ENCODE measurements at regions not wholly inside any gene's neighbourhood (a gene's known extent, or its start where the extent isn't known, plus 50 kb on each side); places are given as distances from the start of the nearest gene placed in this dataset.
"Not testable (repeated sequence)": the region's sequence is repeated elsewhere in the genome, so short reads cannot be mapped to it uniquely, and the experiment has no call there.

GRCh38 chr1:148336121-148336918 lies 146.8 kb downstream of the PPIAL4G start:
- H3K4me1 ChIP-seq (ENCODE audit: control insufficient read depth, insufficient read depth, low read length); ATAC-seq; H3K27ac ChIP-seq (ENCODE audit: low read length); BruUV-seq (replicated peaks); intact Hi-C loops (cut with micrococcal nuclease; ENCODE audit: unreplicated experiment); in situ Hi-C loops (cut with HindIII; ENCODE audit: low pct_unique_long_range_greater_than_20kb, low sequenced_read_pairs); CTCF ChIA-PET; H3K36me3 ChIP-seq (ENCODE audit: control insufficient read depth, insufficient read depth, low read length); H3K4me3 ChIP-seq (ENCODE audit: low read depth in 2 of 2, low read length in 2 of 2); DNase-seq (ENCODE audit: low read depth, low spot score); H3K9me3 ChIP-seq (ENCODE audit: control insufficient read depth, insufficient read depth, low read depth, low read length); H3K27me3 ChIP-seq (ENCODE audit: control insufficient read depth, insufficient read depth, low read length): not testable (repeated sequence)
- POLR2A ChIA-PET, result interaction anchor here (0.5 to 1.0 kb wide), 2 partner anchors 65 to 73 kb away, joined by 3 read pairs; no protein-coding TSS in a partner anchor

- in situ Hi-C loops (cut with HindIII; ENCODE audit: low pct_unique_long_range_greater_than_20kb, low sequenced_read_pairs) (no loop called here), intact Hi-C loops (cut with micrococcal nuclease; ENCODE audit: unreplicated experiment) (loop anchor here (5.0 kb wide), 1 partner anchor 72 kb away; no protein-coding TSS in a partner anchor)
- POLR2A ChIA-PET, result interaction anchor here (0.6 to 3.8 kb wide), 12 partner anchors 9 to 296 kb away, joined by 3 to 81 read pairs (median 3); no protein-coding TSS in a partner anchor
- H3K27ac ChIP-seq (ENCODE audit: low read length), result peak overlapping the region; percentile 99
- peak; percentile 94 for ATAC-seq
- DNase-seq (ENCODE audit: low read depth, low spot score), result peak; percentile 98
- H3K36me3 ChIP-seq (ENCODE audit: control insufficient read depth, insufficient read depth, low read length), result no peaks in the 10 kb centered on the region
- peak; percentile 20 to 36; a peak in 1 of 4 replicates for TF ChIP-seq REST (IDR thresholded peaks at IDR 0.05; ENCODE audit: insufficient read depth in 1 of 2, low read depth in 2 of 2, low read length in 1 of 2)
- peak; percentile 100 for TF ChIP-seq POLR2AphosphoS5 (IDR thresholded peaks at IDR 0.05; ENCODE audit: low read depth, low read length)
- peak; percentile 77; the same call in 1 of the 2 replicates for TF ChIP-seq TCF7L2 (IDR thresholded peaks at IDR 0.05; ENCODE audit: low read depth, low read length)
- no peak for TF ChIP-seq CTCF (IDR thresholded peaks at IDR 0.05)
- TF ChIP-seq SIN3A (IDR thresholded peaks at IDR 0.05; ENCODE audit: borderline replicate concordance, insufficient read depth, low read depth, low read length), result peak; percentile 100
- H3K4me1 ChIP-seq (ENCODE audit: control insufficient read depth, insufficient read depth, low read length), result peaks cover 5% of the 10 kb centered on the region
- peak overlapping the region; percentile 68 to 85 for H3K4me3 ChIP-seq (ENCODE audit: low read depth in 2 of 2, low read length in 2 of 2)
- no peaks in the 10 kb centered on the region for H3K27me3 ChIP-seq (ENCODE audit: control insufficient read depth, insufficient read depth, low read length)
- no peaks in the 10 kb centered on the region for H3K9me3 ChIP-seq (ENCODE audit: control insufficient read depth, insufficient read depth, low read depth, low read length)
- BruUV-seq (replicated peaks), result TSS peak; percentile 100
- CTCF ChIA-PET, result interaction anchor here (0.6 kb wide), 1 partner anchor 71 kb away, joined by 3 read pairs; no protein-coding TSS in a partner anchor
Measured at GRCh38 chr1:148334339-148335130, 148.6 kb downstream of the PPIAL4G start.
